GM12874 (cell line): ENCODE measurements at regions not wholly inside any gene's neighbourhood (a gene's known extent, or its start where the extent isn't known, plus 50 kb on each side); places are given as distances from the start of the nearest gene placed in this dataset.

Experiments used
- CTCF ChIP-seq: IDR thresholded peaks from 2 replicates; pipeline ENCODE4 v1.5.1; 2011; ENCODE audit warnings: low read depth, mild to moderate bottlenecking, control low read depth, low read length, moderate library complexity; ENCODE audit not compliant: insufficient read depth

DNA sequence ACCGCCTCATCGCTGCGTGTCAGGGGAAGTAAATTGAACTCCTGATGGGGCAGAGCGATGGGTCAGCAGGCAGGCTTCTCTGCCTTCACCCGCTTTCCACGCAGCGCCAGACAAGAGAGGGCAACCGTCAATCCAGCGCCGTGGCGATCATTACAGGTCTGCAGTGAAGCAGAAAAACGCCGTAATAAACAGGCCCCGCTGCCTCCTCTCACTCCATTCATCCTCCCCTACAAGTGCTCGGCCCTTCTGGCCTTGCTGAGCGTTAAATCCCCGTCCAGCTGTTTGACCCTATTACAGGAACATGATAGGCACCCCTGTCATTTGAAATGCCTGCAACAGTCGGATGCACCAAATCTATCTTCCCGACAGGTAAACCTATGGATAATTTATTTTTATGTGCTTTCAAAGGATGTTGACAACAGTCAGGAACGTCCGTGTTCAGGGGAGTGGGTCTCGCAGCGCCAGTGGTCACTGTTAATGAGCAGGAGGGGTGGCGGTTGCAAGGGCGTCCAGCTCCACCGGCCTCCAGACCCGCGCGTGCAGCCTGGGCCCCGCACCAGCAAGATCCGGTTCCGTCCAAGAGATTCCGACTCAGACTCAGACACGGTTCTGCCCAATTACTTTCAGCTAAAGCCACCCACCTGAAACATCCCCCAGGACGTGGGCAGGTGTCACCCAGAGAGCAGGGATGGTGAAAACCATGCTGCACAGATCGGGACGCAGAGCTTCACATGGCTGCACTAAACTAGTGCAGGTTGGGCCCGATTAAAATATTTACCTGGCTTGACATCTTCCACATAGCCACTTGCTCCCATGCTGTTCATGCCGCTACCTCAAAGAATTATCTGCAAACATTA lies 508.0 kb upstream of the MGMT start:
- TF ChIP-seq CTCF: no peak

DNA sequence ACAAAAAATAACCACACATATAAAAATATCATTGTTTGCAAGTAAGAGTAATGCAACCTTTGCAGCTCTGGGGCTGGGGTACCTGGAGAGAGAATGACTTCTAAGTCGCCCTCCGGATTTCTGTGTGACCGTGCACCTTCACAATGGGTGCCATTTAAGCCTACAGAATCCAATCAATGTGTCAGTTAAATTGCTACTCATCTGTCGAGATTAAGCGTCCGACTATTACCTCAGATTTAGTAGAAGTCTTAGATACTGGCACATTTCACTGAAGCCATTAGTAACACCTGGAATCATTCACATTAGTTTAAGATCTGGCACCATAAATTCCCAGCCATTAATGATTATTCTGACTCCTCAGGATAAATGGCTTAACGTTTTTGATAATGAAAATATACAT lies 507.3 kb upstream of the MGMT start:
- TF ChIP-seq CTCF: no peak

GRCh38 chr10:128960517-128960916 lies 506.5 kb upstream of the MGMT start:
- TF ChIP-seq CTCF: no peak

GRCh38 chr10:128962182-128962581 lies 504.9 kb upstream of the MGMT start:
- no peak for TF ChIP-seq CTCF

- TF ChIP-seq CTCF: no peak
These were observed 503.6 kb upstream of the MGMT start for GRCh38 chr10:128963211-128964099.

DNA sequence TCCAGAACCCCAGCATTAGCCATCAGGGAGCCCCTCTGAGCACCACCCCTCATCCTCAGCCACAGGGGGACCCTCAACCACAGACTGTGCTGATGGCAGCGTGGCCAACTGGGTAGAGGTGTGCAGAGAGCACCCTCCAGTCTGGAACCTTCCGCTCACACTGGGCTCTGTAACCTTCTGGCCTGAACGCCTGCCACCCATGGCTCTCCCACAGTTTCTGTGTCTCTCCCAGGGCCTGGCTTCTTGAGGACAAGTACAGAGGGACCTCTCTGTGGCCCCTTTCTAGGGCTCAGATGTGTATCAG lies 503.0 kb upstream of the MGMT start:
- no peak for TF ChIP-seq CTCF

- no peak for TF ChIP-seq CTCF
These were observed 498.9 kb upstream of the MGMT start for GRCh38 chr10:128967980-128968756.
